ENCODE measurements at regions not wholly inside any gene's neighbourhood (a gene's known extent, or its start where the extent isn't known, plus 50 kb on each side); places are given as distances from the start of the nearest gene placed in this dataset.

DNA sequence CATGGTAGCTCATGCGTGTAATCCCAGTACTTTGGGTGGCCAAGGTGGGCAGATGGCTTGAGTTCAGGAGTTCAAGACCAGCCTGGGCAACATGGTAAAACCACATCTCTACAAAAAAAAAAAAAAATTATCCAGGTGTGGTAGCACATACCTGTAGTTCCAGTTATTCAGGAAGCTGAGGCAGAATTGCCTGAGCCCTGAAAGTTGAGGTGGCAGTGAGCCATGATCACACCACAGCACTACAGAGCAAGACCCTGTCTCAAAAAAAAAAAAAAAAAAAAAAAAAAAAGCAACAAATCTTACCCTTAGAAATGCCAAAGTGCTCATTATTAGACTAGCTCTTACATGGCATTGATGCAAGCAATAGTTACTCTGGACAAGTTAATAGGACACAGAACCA lies 724.9 kb downstream of the MAT2B start:
- Histone ChIP-seq H3K79me2 (ENCODE audit: control insufficient read depth, insufficient read depth, low read length) (no peaks in the 10 kb centered on the region), H2AFZ (ENCODE audit: low read depth, low read length) (no peak overlapping the region), H3K4me1 (ENCODE audit: control insufficient read depth, extremely low read depth, insufficient read depth, low read length) (peaks cover 9% of the 10 kb centered on the region), H3K27ac (ENCODE audit: insufficient read depth, low read depth, low read length) (no peak overlapping the region), H4K20me1 (replicated peaks; ENCODE audit: control insufficient read depth, extremely low read depth, insufficient read depth, low read length) (no peaks in the 10 kb centered on the region), H3K4me3 (replicated peaks in 1 of 3; ENCODE audit: insufficient read depth in 1 of 3, low read depth in 1 of 3, low read length in 3 of 3) (no peak overlapping the region), H3K36me3 (ENCODE audit: control insufficient read depth in 2 of 2, extremely low read depth in 1 of 2, insufficient read depth in 2 of 2, low read length in 2 of 2) (no peaks in the 10 kb centered on the region), H3K27me3 (ENCODE audit: control insufficient read depth in 2 of 2, insufficient read depth in 2 of 2, low read length in 2 of 2) (no peaks in the 10 kb centered on the region), H3K9me3 (replicated peaks; ENCODE audit: control insufficient read depth, insufficient read depth, low read length) (no peaks in the 10 kb centered on the region), H3K9ac (replicated peaks; ENCODE audit: extremely low read depth, insufficient read depth, low read length) (no peak overlapping the region), H3K4me2 (ENCODE audit: insufficient read depth, low read length) (no peak overlapping the region), H3K9me1 (replicated peaks; ENCODE audit: control insufficient read depth, extremely low read depth, insufficient read depth, low read length) (no peaks in the 10 kb centered on the region)
- dilution Hi-C loops (cut with MboI; ENCODE audit: extremely low pct_ligation_motif_present, low sequenced_read_pairs) (no loop called here), intact Hi-C loops (cut with micrococcal nuclease) (no loop called here)
- FAIRE-seq (no peak), DNase-seq (ENCODE audit: low read depth, low spot score) (no peak)
- TF ChIP-seq FOS (IDR thresholded peaks at IDR 0.05; ENCODE audit: borderline replicate concordance, insufficient read depth, low read length) = no peak
- TF ChIP-seq GATA2 (IDR thresholded peaks at IDR 0.05; ENCODE audit: insufficient read depth, insufficient read length, low read depth, low read length) = no peak
- TF ChIP-seq POLR2A (IDR thresholded peaks at IDR 0.05; ENCODE audit: low read depth, low read length) = no peak
- no peak for TF ChIP-seq POLR2AphosphoS5 (IDR thresholded peaks at IDR 0.05; ENCODE audit: insufficient read depth, low read depth, low read length)
- TF ChIP-seq, protein P1, sequence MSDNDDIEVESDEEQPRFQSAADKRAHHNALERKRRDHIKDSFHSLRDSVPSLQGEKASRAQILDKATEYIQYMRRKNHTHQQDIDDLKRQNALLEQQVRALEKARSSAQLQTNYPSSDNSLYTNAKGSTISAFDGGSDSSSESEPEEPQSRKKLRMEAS (IDR thresholded peaks at IDR 0.05; ENCODE audit: insufficient read depth, insufficient read length) = no peak
- TF ChIP-seq JUN (IDR thresholded peaks at IDR 0.05; ENCODE audit: borderline replicate concordance, insufficient read depth, insufficient read length, low read depth) = no peak
- no peak for TF ChIP-seq MYC (IDR thresholded peaks at IDR 0.05; ENCODE audit: low read depth, low read length)
- TF ChIP-seq, protein P2, sequence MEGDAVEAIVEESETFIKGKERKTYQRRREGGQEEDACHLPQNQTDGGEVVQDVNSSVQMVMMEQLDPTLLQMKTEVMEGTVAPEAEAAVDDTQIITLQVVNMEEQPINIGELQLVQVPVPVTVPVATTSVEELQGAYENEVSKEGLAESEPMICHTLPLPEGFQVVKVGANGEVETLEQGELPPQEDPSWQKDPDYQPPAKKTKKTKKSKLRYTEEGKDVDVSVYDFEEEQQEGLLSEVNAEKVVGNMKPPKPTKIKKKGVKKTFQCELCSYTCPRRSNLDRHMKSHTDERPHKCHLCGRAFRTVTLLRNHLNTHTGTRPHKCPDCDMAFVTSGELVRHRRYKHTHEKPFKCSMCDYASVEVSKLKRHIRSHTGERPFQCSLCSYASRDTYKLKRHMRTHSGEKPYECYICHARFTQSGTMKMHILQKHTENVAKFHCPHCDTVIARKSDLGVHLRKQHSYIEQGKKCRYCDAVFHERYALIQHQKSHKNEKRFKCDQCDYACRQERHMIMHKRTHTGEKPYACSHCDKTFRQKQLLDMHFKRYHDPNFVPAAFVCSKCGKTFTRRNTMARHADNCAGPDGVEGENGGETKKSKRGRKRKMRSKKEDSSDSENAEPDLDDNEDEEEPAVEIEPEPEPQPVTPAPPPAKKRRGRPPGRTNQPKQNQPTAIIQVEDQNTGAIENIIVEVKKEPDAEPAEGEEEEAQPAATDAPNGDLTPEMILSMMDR (IDR thresholded peaks at IDR 0.05; ENCODE audit: extremely low read depth in 1 of 2, insufficient read depth in 1 of 2, low read depth in 1 of 2, low read length in 2 of 2) = no peak
- no peak for TF ChIP-seq EZH2 (IDR thresholded peaks at IDR 0.05; ENCODE audit: borderline replicate concordance, low read depth, low read length, severe bottlenecking)
- ChIA-PET POLR2A (no interaction called here), CTCF (no interaction called here)
- no TSS peak for BruUV-seq (replicated peaks)

Data from endothelial cell of umbilical vein (primary cell).